GM12874 (cell line): ENCODE measurements at regions not wholly inside any gene's neighbourhood (a gene's known extent, or its start where the extent isn't known, plus 50 kb on each side); places are given as distances from the start of the nearest gene placed in this dataset.

Source experiments
- TF ChIP-seq, protein P1 (sequence below): IDR thresholded peaks from 2 replicates; pipeline ENCODE4 v1.5.1; 2011; ENCODE audit warnings: low read depth, mild to moderate bottlenecking, control low read depth, low read length, moderate library complexity; ENCODE audit not compliant: insufficient read depth

- TF ChIP-seq, protein P1, sequence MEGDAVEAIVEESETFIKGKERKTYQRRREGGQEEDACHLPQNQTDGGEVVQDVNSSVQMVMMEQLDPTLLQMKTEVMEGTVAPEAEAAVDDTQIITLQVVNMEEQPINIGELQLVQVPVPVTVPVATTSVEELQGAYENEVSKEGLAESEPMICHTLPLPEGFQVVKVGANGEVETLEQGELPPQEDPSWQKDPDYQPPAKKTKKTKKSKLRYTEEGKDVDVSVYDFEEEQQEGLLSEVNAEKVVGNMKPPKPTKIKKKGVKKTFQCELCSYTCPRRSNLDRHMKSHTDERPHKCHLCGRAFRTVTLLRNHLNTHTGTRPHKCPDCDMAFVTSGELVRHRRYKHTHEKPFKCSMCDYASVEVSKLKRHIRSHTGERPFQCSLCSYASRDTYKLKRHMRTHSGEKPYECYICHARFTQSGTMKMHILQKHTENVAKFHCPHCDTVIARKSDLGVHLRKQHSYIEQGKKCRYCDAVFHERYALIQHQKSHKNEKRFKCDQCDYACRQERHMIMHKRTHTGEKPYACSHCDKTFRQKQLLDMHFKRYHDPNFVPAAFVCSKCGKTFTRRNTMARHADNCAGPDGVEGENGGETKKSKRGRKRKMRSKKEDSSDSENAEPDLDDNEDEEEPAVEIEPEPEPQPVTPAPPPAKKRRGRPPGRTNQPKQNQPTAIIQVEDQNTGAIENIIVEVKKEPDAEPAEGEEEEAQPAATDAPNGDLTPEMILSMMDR: no peak
These were observed 215.5 kb upstream of the KCNMB2 start for GRCh38 chr3:178320456-178321351.

DNA sequence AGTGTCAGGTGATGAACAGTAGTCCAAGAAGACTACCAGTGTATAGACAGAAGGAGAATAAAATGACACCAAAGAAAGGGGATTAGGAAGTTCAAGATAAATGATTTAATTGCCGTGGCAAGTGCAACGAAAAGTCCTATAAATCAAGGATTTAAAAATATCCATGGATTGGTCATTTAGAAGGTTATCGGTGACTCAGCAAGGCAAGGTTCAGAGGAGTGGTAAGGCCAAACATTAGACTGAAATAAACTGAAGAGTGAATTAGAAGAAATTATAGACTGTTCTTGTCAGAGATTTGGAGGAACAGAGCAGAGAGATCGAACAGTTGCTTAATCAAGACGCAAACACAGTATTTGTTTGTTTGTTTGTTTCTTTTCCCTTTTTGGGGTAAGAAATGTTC lies 211.9 kb upstream of the KCNMB2 start:
- TF ChIP-seq, protein P1: no peak

GRCh38 chr3:178325330-178325729 lies 210.9 kb upstream of the KCNMB2 start:
- TF ChIP-seq, protein P1: no peak

DNA sequence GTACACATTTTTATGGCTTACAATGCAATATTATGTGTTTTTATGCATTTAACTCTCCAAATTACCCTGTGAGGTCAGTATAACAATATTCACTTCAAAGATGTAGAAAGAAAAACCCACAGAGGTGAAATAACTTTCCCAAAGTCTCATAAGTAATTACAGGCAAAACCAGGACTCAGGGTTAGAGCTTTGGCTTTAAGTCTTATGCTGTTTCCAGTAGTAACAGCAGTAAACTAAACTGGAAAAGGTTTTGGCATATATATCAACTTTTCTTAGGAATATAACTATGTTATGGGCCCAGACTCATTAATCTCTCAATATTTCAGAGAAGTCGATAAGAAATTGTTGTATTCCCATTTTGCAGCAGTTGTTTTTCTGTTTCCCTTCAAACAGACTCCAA lies 206.3 kb upstream of the KCNMB2 start:
- TF ChIP-seq, protein P1: no peak

GRCh38 chr3:178334239-178334638 lies 202.0 kb upstream of the KCNMB2 start:
- TF ChIP-seq, protein P1: no peak

DNA sequence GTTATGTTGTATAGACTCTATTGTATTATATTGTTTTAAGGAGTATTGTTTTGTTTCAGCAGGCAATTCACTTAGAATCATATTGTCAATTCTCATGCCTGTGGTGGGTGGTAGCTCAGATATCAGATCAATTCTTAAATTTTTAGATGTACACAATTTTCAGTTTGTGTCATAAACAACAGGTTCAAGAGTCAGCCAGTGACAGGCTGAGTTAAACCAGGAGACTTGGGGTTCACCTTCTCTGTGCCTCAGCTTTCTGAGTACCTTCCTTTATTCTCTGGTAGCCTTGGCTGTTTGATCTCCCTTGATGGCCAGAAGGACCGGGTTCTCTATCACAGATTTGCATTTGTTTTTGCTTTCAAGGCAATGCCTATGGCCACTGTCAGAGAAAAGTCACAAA lies 199.9 kb upstream of the KCNMB2 start:
- TF ChIP-seq, protein P1: no peak

DNA sequence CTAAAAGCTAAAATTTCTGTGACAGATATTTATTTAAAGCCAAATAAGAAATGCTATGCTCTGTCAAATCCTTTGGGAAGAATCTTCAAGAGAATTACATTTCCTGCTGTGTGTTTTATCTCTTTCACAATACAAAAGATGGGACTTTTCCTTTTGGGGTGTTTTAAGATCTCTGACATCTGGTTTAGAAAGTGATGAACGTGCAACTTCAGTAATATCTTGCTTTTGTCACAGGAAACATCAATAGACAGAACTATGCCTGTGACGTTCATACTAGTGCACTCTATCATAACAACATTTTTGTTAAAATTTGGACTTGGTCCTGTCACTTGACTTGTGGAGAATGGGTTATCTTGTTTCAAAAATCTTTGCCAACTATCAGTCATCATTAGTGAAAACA lies 195.7 kb upstream of the KCNMB2 start:
- TF ChIP-seq, protein P1: no peak
